ENCODE measurements at regions not wholly inside any gene's neighbourhood (a gene's known extent, or its start where the extent isn't known, plus 50 kb on each side); places are given as distances from the start of the nearest gene placed in this dataset.
"Not testable (repeated sequence)": the region's sequence is repeated elsewhere in the genome, so short reads cannot be mapped to it uniquely, and the experiment has no call there.

- no peak for DNase-seq
Measured at GRCh38 chr2:224106794-224107193, 67.7 kb upstream of the SERPINE2 start.

- DNase-seq: no peak
Measured at GRCh38 chr2:224104668-224105386, 65.7 kb upstream of the SERPINE2 start.

- no peak for DNase-seq
Measured at GRCh38 chr2:224103651-224104050, 64.6 kb upstream of the SERPINE2 start.

GRCh38 chr2:224102991-224103390 lies 63.9 kb upstream of the SERPINE2 start:
- DNase-seq: no peak

GRCh38 chr2:224101820-224102630 lies 62.9 kb upstream of the SERPINE2 start:
- no peak for DNase-seq

GRCh38 chr2:224099861-224100643 lies 61.0 kb upstream of the SERPINE2 start:
- no peak for DNase-seq

- DNase-seq: no peak
Measured at GRCh38 chr2:224098481-224099230, 59.6 kb upstream of the SERPINE2 start.

GRCh38 chr2:224094413-224094812 lies 55.3 kb upstream of the SERPINE2 start:
- no peak for DNase-seq

- not testable (repeated sequence) for DNase-seq
Measured at GRCh38 chr2:224091671-224092070, 52.6 kb upstream of the SERPINE2 start.

GRCh38 chr2:224089606-224090005 lies 50.5 kb upstream of the SERPINE2 start:
- DNase-seq: not testable (repeated sequence)

Data from stimulated activated naive CD4-positive, alpha-beta T cell (primary cell).